ENCODE measurements at regions not wholly inside any gene's neighbourhood (a gene's known extent, or its start where the extent isn't known, plus 50 kb on each side); places are given as distances from the start of the nearest gene placed in this dataset.

DNA sequence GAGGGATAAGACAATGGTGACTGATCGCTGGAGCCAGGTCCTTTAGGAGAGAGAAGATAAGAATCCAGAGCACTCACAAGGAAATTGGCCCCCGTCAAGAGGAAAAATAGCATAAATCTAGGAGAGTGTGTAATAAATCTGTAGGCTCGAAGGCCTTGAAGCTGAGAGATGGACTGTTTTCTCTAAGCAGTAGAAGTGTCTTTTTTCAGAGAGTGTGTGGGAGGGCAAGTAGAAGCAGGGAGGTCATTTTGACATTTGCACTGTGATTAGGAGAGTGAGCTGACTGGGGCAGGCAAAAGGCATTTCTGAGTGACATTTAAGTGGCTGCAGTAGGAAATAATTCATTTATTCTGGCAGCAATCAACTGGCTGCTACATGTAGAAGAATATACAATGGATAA, 78.0 kb upstream of the DDHD1 start:
- TF ChIP-seq, protein P1, sequence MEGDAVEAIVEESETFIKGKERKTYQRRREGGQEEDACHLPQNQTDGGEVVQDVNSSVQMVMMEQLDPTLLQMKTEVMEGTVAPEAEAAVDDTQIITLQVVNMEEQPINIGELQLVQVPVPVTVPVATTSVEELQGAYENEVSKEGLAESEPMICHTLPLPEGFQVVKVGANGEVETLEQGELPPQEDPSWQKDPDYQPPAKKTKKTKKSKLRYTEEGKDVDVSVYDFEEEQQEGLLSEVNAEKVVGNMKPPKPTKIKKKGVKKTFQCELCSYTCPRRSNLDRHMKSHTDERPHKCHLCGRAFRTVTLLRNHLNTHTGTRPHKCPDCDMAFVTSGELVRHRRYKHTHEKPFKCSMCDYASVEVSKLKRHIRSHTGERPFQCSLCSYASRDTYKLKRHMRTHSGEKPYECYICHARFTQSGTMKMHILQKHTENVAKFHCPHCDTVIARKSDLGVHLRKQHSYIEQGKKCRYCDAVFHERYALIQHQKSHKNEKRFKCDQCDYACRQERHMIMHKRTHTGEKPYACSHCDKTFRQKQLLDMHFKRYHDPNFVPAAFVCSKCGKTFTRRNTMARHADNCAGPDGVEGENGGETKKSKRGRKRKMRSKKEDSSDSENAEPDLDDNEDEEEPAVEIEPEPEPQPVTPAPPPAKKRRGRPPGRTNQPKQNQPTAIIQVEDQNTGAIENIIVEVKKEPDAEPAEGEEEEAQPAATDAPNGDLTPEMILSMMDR (IDR thresholded peaks at IDR 0.05; ENCODE audit: insufficient read depth, low read length): no peak
- TF ChIP-seq POLR2AphosphoS5 (IDR thresholded peaks at IDR 0.05; ENCODE audit: low read depth) (no peak), GABPA (IDR thresholded peaks at IDR 0.05; ENCODE audit: low read depth) (no peak)
- TF ChIP-seq, protein P2, sequence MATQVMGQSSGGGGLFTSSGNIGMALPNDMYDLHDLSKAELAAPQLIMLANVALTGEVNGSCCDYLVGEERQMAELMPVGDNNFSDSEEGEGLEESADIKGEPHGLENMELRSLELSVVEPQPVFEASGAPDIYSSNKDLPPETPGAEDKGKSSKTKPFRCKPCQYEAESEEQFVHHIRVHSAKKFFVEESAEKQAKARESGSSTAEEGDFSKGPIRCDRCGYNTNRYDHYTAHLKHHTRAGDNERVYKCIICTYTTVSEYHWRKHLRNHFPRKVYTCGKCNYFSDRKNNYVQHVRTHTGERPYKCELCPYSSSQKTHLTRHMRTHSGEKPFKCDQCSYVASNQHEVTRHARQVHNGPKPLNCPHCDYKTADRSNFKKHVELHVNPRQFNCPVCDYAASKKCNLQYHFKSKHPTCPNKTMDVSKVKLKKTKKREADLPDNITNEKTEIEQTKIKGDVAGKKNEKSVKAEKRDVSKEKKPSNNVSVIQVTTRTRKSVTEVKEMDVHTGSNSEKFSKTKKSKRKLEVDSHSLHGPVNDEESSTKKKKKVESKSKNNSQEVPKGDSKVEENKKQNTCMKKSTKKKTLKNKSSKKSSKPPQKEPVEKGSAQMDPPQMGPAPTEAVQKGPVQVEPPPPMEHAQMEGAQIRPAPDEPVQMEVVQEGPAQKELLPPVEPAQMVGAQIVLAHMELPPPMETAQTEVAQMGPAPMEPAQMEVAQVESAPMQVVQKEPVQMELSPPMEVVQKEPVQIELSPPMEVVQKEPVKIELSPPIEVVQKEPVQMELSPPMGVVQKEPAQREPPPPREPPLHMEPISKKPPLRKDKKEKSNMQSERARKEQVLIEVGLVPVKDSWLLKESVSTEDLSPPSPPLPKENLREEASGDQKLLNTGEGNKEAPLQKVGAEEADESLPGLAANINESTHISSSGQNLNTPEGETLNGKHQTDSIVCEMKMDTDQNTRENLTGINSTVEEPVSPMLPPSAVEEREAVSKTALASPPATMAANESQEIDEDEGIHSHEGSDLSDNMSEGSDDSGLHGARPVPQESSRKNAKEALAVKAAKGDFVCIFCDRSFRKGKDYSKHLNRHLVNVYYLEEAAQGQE (IDR thresholded peaks at IDR 0.05; ENCODE audit: insufficient replicate concordance, low read depth): no peak

Data from HL-60 (cell line).